Smooth muscle cell (in vitro differentiated cells): ENCODE measurements at regions not wholly inside any gene's neighbourhood (a gene's known extent, or its start where the extent isn't known, plus 50 kb on each side); places are given as distances from the start of the nearest gene placed in this dataset.

Source experiments
- DNase-seq: peaks from one replicate; lab custom pipeline; 2025; ENCODE audit not compliant: unreplicated experiment; lab: John Stamatoyannopoulos, UW
- H2AFZ ChIP-seq: fragments of 200-600 bp; sonication (generic); 2 replicates; pipeline ENCODE4 v1.6.0; 2016; ENCODE audit warnings: antibody characterized with exemption, low read depth, mild to moderate bottlenecking
- H3F3A ChIP-seq: fragments of 200-600 bp; sonication (generic); 2 replicates; pipeline ENCODE4 v1.6.0; 2017; ENCODE audit warnings: antibody characterized with exemption, low read depth
- H3K27ac ChIP-seq: fragments of 200-600 bp; sonication (generic); 2 replicates; pipeline ENCODE4 v1.5.1; 2016; ENCODE audit warnings: low read depth, mild to moderate bottlenecking
- H3K27me3 ChIP-seq: fragments of 200-600 bp; sonication (generic); 2 replicates; pipeline ENCODE4 v1.6.1; 2016; ENCODE audit warnings: low read depth, mild to moderate bottlenecking
- H3K36me3 ChIP-seq: fragments of 200-600 bp; sonication (generic); 2 replicates; pipeline ENCODE4 v1.5.1; 2016; ENCODE audit warnings: low read depth
- H3K4me1 ChIP-seq: fragments of 200-600 bp; sonication (generic); 2 replicates; pipeline ENCODE4 v1.5.1; 2016; ENCODE audit warnings: low read depth
- H3K4me2 ChIP-seq: fragments of 200-600 bp; sonication (generic); 2 replicates; pipeline ENCODE4 v1.6.0; 2016; ENCODE audit warnings: mild to moderate bottlenecking
- H3K4me3 ChIP-seq: fragments of 200-600 bp; sonication (generic); 2 replicates; pipeline ENCODE4 v1.5.1; 2016; ENCODE audit warnings: mild to moderate bottlenecking
- H3K79me2 ChIP-seq: fragments of 200-600 bp; sonication (generic); 2 replicates; pipeline ENCODE4 v1.6.0; 2016; ENCODE audit warnings: low read depth, mild to moderate bottlenecking
- H3K9ac ChIP-seq: fragments of 200-600 bp; sonication (generic); 2 replicates; pipeline ENCODE4 v1.6.0; 2016; ENCODE audit warnings: low read depth
- H3K9me3 ChIP-seq: fragments of 200-600 bp; sonication (generic); replicated peaks from 2 replicates; pipeline ENCODE4 v1.5.1; 2016; ENCODE audit warnings: low read depth
- H4K20me1 ChIP-seq: fragments of 200-600 bp; sonication (generic); 2 replicates; pipeline ENCODE4 v1.6.0; 2016; ENCODE audit warnings: low read depth
- WGBS: methylation state at CpG from one replicate; pipeline ENCODE4 v1.1.7; 2016; ENCODE audit warnings: low lambda C conversion rate; 5-methylcytosine and 5-hydroxymethylcytosine counted together
- TF ChIP-seq, protein P1 (sequence below): fragments of 200-600 bp; sonication (generic); IDR thresholded peaks from 2 replicates; pipeline ENCODE4 v1.5.1; 2017; ENCODE audit warnings: borderline replicate concordance, mild to moderate bottlenecking, antibody characterized with exemption; ENCODE audit not compliant: insufficient read depth, poor library complexity, severe bottlenecking

DNA sequence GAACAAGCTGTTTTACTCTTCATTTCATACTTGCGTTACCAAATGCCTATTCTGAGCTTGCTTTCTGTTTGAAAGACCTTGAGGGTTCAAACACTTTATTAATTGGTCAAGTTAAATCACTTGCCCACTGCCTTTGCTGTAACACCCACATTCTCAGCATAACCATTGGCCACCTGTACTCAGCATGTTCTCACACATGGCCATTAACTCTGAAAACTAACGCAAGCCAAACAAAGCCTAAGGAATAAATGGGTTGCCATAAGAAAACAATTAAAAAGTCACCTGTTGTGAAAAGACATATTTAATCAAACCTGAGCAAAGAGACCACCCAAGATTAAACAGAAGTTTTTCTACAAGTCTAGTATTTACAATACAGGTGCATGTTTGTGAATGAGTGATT is 517.2 kb upstream of the SPRY2 start:
- TF ChIP-seq, protein P1, sequence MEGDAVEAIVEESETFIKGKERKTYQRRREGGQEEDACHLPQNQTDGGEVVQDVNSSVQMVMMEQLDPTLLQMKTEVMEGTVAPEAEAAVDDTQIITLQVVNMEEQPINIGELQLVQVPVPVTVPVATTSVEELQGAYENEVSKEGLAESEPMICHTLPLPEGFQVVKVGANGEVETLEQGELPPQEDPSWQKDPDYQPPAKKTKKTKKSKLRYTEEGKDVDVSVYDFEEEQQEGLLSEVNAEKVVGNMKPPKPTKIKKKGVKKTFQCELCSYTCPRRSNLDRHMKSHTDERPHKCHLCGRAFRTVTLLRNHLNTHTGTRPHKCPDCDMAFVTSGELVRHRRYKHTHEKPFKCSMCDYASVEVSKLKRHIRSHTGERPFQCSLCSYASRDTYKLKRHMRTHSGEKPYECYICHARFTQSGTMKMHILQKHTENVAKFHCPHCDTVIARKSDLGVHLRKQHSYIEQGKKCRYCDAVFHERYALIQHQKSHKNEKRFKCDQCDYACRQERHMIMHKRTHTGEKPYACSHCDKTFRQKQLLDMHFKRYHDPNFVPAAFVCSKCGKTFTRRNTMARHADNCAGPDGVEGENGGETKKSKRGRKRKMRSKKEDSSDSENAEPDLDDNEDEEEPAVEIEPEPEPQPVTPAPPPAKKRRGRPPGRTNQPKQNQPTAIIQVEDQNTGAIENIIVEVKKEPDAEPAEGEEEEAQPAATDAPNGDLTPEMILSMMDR = no peak
- H4K20me1 ChIP-seq = no peaks in the 10 kb centered on the region
- H3K4me2 ChIP-seq = no peak overlapping the region
- peaks cover 4% of the 10 kb centered on the region for H3K4me1 ChIP-seq
- no peaks in the 10 kb centered on the region for H3K9me3 ChIP-seq
- H3K27me3 ChIP-seq = no peaks in the 10 kb centered on the region
- no peak for DNase-seq
- H3K4me3 ChIP-seq = no peak overlapping the region
- H3K36me3 ChIP-seq = no peaks in the 10 kb centered on the region
- no peak overlapping the region for H2AFZ ChIP-seq
- no peak overlapping the region for H3K27ac ChIP-seq
- H3K79me2 ChIP-seq = no peaks in the 10 kb centered on the region
- no peaks in the 10 kb centered on the region for H3F3A ChIP-seq
- 82% methylated on average over 2 of the region's 2 CpGs for WGBS
- no peak overlapping the region for H3K9ac ChIP-seq

GRCh38 chr13:80857321-80857720 is 516.4 kb upstream of the SPRY2 start:
- Histone ChIP-seq H2AFZ (no peak overlapping the region), H3K4me3 (no peak overlapping the region), H3K27ac (no peak overlapping the region), H3K9ac (no peak overlapping the region), H3K36me3 (no peaks in the 10 kb centered on the region), H3K9me3 (no peaks in the 10 kb centered on the region), H3F3A (no peaks in the 10 kb centered on the region), H3K79me2 (no peaks in the 10 kb centered on the region), H3K4me2 (no peak overlapping the region), H3K4me1 (peaks cover 1% of the 10 kb centered on the region), H4K20me1 (no peaks in the 10 kb centered on the region), H3K27me3 (no peaks in the 10 kb centered on the region)
- DNase-seq = no peak
- TF ChIP-seq, protein P1 = no peak

DNA sequence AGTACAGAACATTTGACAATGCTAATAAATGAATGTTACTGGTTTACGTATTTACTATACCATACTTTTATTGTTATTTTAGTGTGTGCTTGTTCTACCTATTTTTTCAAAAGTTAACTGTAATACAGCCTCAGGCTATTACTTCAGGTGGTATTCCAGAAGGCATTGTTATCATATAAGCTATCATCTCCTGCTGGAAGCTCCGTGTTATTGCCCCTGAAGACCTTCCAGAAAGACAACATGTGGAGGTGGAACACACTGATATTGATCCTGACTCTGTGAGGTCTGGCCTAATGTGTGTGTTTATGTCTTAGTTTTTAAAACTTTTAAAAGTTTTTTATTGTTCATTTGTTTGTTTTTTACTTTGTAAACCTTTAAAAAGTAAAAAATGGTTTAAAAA is 509.8 kb upstream of the SPRY2 start:
- Histone ChIP-seq H3K4me1 (no peaks in the 10 kb centered on the region), H3K79me2 (no peaks in the 10 kb centered on the region), H3F3A (no peaks in the 10 kb centered on the region), H2AFZ (no peak overlapping the region), H3K9ac (no peak overlapping the region), H3K27ac (no peak overlapping the region), H3K4me2 (no peak overlapping the region), H3K27me3 (no peaks in the 10 kb centered on the region), H3K36me3 (no peaks in the 10 kb centered on the region), H4K20me1 (no peaks in the 10 kb centered on the region), H3K9me3 (no peaks in the 10 kb centered on the region), H3K4me3 (no peak overlapping the region)
- WGBS = 73% methylated on average over 2 of the region's 2 CpGs
- no peak for DNase-seq
- TF ChIP-seq, protein P1 = no peak

DNA sequence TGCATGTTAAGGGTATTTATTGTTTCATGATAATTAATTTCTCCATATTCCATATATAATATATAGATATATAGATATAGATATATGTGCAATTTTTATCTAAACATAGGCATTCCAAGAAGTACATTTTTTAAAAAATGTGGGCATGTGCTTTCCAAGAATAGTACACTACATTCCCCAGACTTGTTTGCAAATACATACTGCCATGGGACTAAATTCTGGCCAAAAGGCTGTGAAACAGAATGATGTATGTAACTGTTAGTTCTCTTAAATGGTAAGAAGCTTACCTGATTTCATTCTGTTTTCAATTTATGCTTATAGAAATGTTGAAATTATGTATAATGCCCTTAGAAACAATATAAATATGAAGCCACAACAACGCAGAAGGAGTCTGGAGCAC is 503.2 kb upstream of the SPRY2 start:
- Histone ChIP-seq H3F3A (no peaks in the 10 kb centered on the region), H2AFZ (no peak overlapping the region), H3K4me2 (no peak overlapping the region), H3K4me3 (no peak overlapping the region), H3K9ac (no peak overlapping the region), H3K27me3 (no peaks in the 10 kb centered on the region), H3K4me1 (peaks cover 12% of the 10 kb centered on the region), H3K9me3 (no peaks in the 10 kb centered on the region), H3K79me2 (no peaks in the 10 kb centered on the region), H4K20me1 (no peaks in the 10 kb centered on the region), H3K27ac (no peak overlapping the region), H3K36me3 (no peaks in the 10 kb centered on the region)
- WGBS = 93% methylated on average over 1 of the region's 1 CpG
- no peak for DNase-seq
- TF ChIP-seq, protein P1 = no peak
